ELF-1 (cell line): ENCODE measurements at regions not wholly inside any gene's neighbourhood (a gene's known extent, or its start where the extent isn't known, plus 50 kb on each side); places are given as distances from the start of the nearest gene placed in this dataset.

Source experiments
- DNase-seq: peaks from one replicate; pipeline ENCODE4 v3.0.0-alpha.2; 2016; ENCODE audit warnings: low read depth, low spot score

- no peak for DNase-seq
Observed at GRCh38 chr13:63706751-63707150, 2291.1 kb upstream of the PCDH20 start.

GRCh38 chr13:63704521-63704920, 2288.9 kb upstream of the PCDH20 start:
- no peak for DNase-seq

DNA sequence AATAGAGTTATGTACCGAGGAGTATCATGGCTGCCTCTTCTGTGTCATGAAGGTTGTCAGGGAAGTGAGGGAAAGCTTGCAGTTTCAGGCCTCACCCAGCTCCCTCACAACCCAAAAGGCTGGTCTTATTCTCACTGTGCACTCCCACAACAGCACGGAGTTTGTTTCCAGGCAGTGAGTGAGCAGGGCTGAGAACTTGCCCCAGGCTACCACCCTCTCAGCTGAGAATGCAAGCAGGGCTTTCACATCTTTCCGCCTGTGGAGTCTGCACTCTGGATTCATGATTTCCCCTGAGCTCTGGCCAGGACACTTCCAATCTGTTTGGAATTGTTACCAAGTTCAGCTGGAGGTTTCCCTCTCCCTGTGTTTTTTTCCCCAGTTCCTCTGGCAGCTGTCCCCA, 2284.7 kb upstream of the PCDH20 start:
- DNase-seq = peak; percentile 81

GRCh38 chr13:63699948-63700347, 2284.3 kb upstream of the PCDH20 start:
- DNase-seq = no peak

DNA sequence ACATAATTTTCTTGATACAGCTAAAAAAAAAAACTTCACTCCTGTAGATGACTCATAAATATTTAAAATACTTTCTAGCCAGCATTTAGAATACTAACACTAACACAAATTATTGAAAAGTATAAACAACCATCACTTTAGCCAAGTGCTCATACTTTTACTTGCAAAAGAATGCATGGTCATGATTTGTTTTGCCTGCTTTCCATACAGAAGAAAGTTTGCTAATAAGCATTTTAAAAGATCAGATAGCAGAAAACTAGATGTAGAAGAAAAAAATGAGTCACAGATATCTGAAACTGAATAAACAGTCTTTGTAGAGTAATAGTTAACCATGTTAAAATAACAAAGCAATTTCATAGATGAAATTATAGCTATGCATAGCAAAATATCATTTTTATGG, 2280.4 kb upstream of the PCDH20 start:
- DNase-seq = no peak

DNA sequence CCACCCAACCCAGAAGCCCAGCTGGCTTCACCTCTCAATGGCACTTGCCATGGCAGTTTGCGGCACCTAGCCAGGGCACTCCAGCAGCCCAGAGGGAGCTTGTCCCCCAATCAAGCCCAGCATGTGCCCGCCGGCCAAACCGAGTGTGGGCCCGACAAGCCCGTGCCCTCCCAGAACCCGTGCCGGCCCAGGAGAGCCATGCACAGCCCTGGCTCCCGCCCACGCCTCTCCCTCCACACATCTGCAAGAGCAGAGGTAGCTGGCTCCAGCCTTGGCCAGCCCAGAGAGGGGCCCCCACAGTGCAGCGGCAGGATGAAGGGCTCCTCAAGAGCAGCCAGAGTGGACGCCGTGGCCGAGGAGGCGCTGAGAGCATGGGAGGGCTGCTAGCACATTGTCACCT, 2278.0 kb upstream of the PCDH20 start:
- DNase-seq = no peak

DNA sequence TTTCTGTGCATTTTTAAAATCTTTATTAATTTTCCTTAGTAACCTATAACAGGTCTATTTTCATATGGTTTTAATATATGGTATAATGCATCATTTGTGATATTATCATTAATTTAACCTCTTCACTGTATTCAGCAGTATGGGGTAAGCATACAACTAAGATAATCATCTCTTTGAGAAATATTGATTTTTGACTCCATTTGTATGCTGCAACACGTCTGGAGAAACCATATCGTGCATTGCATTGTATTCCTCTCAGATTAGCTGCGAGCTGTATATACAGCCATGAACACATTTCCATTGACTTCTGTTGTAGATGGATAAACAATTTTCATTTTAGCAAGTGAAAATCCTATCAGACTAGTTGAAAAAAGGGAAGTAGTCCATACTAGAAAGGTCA, 2275.8 kb upstream of the PCDH20 start:
- DNase-seq = no peak

- DNase-seq = no peak
Observed at GRCh38 chr13:63690672-63691071, 2275.0 kb upstream of the PCDH20 start.

- DNase-seq = no peak
Observed at GRCh38 chr13:63684822-63685221, 2269.2 kb upstream of the PCDH20 start.

DNA sequence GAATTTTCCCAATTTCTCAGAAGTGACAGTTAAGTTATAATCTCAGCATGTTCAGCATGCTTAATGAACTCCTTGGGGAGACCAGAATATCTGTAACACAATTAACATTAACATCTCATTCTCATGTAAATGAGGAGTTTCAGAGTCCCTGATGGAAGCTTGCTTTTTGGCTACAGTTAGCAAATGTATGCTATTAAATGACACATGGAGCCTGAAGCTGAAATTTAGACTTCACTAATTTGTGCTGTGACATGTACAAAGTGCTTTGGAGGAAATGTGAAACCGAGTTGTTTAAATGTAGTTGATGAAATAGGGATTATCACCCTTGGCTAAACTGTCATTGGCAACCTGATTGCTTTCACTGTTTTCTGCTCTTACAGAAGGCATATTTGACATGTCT, 2265.1 kb upstream of the PCDH20 start:
- DNase-seq = no peak

DNA sequence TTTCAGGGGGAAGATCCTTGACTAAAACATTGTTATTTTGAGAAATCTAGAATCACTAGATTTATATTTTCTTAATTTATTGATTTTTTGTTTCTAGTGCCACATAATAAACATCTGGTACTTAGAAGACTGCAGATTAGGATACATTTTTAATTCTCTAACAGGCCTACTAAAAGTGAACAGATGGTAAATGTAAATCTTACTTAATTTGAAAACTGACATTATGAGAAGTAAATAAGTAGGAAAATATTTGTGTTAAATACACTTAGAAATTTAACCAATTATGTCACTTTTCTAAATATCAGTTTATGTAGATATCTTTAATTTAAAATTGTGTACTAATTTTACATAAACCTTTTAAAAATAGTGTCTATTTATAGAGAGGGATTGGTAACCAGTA, 2255.6 kb upstream of the PCDH20 start:
- DNase-seq = no peak

DNA sequence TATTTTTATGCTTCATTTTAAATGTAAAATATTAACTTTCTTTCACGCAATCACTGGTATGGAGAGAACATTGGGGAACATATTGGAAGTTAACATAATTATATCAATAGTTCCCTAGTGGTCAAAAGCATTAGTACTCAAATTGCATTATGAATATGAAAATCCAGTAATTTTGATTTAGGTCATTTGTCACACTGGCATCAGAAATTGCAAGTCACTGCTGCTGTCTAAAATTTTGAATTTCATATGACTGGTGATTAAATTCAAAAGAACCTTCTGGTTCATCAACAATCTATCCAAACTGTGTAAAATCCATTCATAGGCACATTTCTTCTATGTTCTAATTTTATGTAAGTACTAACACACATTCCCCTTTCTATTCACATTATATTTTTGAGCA, 2235.7 kb upstream of the PCDH20 start:
- DNase-seq = no peak

DNA sequence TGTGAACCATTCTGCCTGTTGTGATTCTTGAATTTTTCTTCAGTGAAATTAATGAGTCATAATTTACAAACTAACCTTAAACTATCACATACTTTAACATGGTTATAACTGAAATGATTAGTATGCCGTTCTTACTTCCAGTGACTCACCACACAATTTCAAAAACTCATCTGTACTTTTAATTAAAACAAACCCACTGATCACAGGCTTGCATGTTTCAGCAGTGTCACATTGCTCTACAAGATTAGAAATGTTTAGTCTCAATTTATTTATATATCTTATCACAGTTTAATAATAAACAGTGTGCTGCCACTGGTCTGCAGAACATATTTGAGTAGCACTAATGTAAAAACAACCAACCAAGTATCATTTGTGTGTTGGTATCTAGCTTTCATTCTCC, 2227.9 kb upstream of the PCDH20 start:
- no peak for DNase-seq

DNA sequence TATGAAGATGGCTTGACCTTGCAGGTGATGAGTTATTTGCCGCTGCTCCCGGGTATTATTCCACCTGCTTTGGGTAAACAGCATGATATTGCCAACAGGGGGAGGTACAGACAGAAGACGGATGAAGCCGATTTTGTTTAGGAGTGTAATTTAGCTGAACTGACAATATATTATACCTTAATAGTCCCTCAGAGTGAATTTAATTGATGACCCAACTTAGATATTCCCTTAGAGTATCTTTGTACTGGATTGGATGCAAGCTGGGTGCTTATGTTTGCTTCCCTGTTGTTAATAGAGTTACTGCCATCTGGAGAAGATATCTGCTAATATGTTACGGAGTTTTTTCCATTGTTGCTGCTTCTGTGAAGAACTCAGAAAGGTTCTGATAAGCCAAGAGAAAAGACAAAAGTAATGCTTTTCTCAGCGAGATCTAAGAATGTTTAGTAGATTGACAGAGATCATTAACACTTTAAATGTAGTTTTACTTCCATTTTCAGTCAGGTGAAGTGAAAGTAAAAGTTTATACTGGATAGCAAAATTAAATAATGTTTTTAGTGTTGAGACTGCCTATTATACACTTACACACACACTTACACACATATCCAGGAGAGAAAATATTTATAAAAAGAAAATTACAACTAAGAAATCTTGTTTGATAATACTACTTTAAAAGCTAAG, 2220.8 kb upstream of the PCDH20 start:
- no peak for DNase-seq

DNA sequence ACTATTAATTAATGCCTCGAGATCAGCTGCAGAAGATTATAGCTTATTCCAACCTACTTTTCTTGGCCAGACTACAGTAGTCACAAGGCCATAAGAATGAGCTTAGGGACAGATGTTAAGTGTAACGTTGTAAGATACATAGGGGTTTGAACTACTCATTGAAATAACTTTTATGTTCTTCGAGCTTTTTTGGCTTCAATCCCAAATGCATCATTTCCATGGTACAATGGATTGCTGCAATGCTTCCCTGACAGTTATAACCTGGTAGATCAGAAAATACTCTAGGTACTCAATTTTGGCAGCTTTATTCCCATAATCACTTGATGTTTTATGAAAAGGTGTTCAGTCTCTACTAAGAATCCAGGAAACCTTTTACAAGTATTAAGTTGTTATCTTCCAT, 2216.7 kb upstream of the PCDH20 start:
- no peak for DNase-seq

GRCh38 chr13:63631006-63631405, 2215.4 kb upstream of the PCDH20 start:
- DNase-seq = no peak

DNA sequence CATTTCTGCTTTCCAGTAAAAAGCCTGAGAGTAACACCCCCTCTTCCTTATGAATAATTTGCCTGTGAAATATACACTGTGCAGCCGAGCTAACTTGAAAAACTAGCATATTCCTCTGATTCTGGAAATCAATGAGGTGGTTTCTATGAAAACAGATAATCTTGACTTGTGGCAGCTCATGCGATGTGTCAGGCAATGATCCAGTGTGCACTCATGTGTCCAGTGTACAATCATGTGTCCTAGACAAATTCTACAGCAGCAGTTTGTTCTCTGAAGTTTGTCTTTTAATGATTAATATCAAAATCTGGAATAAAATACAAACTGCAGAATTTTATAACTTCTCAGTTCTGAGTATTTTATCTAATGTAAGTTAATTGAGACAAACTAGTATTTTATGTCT, 2213.9 kb upstream of the PCDH20 start:
- DNase-seq = no peak

DNA sequence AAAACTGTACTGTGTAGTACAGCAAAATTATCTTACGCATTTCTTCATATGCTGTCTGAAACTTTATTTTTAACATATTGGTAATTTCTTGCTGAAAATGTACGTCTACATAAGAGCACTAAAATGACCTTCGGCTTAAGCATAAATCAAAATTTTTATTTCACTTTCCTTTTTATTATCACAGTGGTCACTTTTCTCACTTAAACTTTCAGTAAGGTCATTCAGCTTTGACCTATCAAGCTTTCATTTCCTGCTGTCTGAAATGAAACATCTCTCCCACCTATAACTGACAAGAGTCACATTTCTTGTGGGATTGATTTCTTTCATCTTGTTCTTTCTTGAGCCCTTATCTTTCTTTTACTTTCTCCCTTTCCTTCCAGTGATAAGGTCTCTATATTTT, 2212.7 kb upstream of the PCDH20 start:
- DNase-seq = no peak

DNA sequence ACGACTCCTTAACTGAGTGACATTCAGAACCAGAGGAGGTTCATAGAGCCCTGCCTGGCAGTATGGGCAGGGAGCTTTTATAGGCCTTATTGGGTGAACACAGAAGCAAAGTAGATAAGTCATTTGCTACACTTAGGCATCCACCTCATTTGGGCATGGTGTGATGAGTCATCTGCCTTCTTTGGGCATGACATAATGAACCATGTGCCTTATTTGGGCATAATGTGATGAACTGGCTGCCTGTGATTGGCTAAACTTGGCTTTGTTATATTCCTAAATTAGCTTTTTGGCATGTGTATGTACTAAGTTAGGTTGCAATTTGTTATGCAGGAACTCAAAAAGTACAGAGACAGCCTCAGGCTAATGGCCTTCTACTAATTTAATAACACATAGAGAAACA, 2210.2 kb upstream of the PCDH20 start:
- no peak for DNase-seq

- no peak for DNase-seq
Observed at GRCh38 chr13:63614874-63615612, 2199.4 kb upstream of the PCDH20 start.

DNA sequence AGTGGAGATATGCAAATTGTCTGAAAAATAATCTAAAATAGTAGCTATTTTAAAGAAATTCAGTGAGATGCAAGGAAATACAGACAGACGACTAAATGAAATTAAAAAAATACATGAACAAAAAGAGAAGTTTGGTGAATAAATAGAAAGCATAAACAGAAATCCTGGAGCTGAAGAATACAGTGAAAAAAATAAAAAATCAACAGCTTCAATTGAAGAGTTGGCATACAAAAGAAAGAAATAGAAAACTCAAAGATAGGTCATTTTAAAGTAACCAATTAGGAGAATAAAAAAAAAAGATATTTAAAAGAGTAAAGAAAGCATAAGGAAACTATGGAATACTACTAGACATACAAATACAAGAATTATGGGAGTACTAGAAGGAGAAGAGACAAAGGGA, 2191.5 kb upstream of the PCDH20 start:
- DNase-seq = no peak

GRCh38 chr13:63605962-63606361, 2190.3 kb upstream of the PCDH20 start:
- no peak for DNase-seq

GRCh38 chr13:63605403-63605802, 2189.8 kb upstream of the PCDH20 start:
- no peak for DNase-seq

DNA sequence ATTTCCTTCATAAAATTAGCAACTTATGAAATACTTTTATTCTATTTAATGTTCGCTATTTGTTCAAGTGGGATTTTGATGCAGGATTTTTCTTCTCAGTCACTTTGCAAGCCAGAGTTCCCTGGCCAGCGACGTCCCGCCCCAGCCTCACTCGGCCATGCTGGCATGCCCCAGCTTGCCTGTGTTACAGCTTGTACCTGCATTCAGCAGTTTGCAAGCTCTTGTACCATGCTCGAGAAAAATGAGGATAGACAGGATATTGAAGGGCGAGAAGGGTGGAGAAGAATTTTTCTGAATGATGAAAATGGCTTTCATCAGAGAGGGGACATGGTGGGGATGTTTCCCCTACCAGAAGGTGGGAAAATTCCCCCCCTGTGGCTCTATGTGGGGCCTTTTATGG, 2180.2 kb upstream of the PCDH20 start:
- DNase-seq = no peak
